Activated CD8-positive, alpha-beta T cell treated with anti-CD3 and anti-CD28 coated beads, Interleukin-2, amount 10 ng/mL, durations not matched to agents 7 days and 5 days (primary cell): ENCODE measurements at regions not wholly inside any gene's neighbourhood (a gene's known extent, or its start where the extent isn't known, plus 50 kb on each side); places are given as distances from the start of the nearest gene placed in this dataset.

ENCODE experiments used
- ATAC-seq: fragments of 150-1000 bp; cut with Tn5 transposase; one replicate; pipeline ENCODE4 v1.10.0; 2021; ENCODE audit warnings: moderate library complexity
- CTCF ChIA-PET: fragments of 350-600 bp; sonication (Branson Sonifier 250); formaldehyde crosslinking; loops from one replicate; lab custom pipeline; 2021; ENCODE audit warnings: antibody characterized with exemption; lab: Charles Lee
- POLR2A ChIA-PET: fragments of 350-600 bp; sonication (Branson Sonifier 250); formaldehyde crosslinking; loops from one replicate; lab custom pipeline; 2021; ENCODE audit warnings: antibody characterized with exemption; lab: Charles Lee
- DNase-seq: peaks from one replicate; pipeline ENCODE4 v3.0.0-alpha.2; 2020
- H3K27ac Mint-ChIP-seq: one replicate; pipeline ENCODE4 v1.8.0; 2021; ENCODE audit warnings: mild to moderate bottlenecking, mixed read lengths
- H3K27me3 Mint-ChIP-seq: one replicate; pipeline ENCODE4 v1.8.0; 2021; ENCODE audit warnings: low read depth, mixed read lengths
- H3K36me3 Mint-ChIP-seq: one replicate; pipeline ENCODE4 v1.8.0; 2021; ENCODE audit warnings: low read depth, mixed read lengths
- H3K4me1 Mint-ChIP-seq: one replicate; pipeline ENCODE4 v1.8.0; 2021; ENCODE audit warnings: low read depth, mixed read lengths
- H3K4me3 Mint-ChIP-seq: one replicate; pipeline ENCODE4 v1.8.0; 2021; ENCODE audit warnings: mild to moderate bottlenecking, mixed read lengths
- H3K9me3 Mint-ChIP-seq: one replicate; pipeline ENCODE4 v1.8.0; 2022; ENCODE audit warnings: mixed read lengths; ENCODE audit not compliant: insufficient read depth

DNA sequence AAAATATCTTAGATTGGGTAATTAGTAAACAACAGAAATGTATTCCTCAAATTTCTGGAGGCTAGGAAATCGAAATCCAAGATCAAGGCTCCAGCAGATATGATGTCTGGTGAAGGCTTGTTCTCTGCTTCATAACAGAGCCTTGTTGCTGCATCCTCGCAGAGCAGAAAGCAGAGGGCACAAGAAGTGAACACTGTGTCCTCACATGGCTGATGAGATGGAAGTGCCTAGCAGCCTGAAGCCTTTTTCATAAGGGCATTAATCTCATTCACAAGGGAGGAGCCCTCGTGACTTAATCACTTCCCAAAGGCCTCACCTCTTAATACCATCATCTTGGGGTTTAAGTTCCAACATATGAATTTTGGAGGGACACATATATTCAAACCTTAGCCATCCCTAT, 77.2 kb upstream of the FOXD3 start:
- H3K27me3 Mint-ChIP-seq = no peaks in the 10 kb centered on the region
- DNase-seq (no peak), ATAC-seq (no peak)
- ChIA-PET CTCF (no interaction called here), POLR2A (no interaction called here)
- H3K36me3 Mint-ChIP-seq = no peaks in the 10 kb centered on the region
- H3K4me3 Mint-ChIP-seq = no peak overlapping the region
- H3K9me3 Mint-ChIP-seq = no peaks in the 10 kb centered on the region
- H3K4me1 Mint-ChIP-seq = no peaks in the 10 kb centered on the region
- H3K27ac Mint-ChIP-seq = no peak overlapping the region

DNA sequence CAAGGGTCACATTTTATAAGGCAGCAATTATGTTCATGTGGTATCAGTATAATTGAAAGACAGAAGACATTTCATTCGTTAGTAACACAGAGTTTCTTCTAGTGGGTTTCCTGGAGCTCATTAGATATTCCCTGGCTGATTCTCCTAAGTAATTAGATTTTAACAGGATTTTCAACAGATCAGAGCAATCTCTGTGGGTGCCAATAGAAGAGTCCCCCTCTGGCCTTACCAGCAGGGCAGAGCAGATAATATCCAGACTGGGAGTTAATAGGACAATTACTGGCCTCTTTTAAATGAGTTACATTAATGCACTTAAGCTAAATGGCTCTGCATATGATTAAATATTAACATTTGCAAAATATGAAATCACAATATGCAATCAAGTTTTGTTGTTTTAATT, 74.2 kb upstream of the FOXD3 start:
- ChIA-PET CTCF (no interaction called here), POLR2A (no interaction called here)
- Mint-ChIP-seq H3K27me3 (no peaks in the 10 kb centered on the region), H3K4me1 (no peaks in the 10 kb centered on the region), H3K36me3 (no peaks in the 10 kb centered on the region), H3K4me3 (no peak overlapping the region), H3K27ac (no peak overlapping the region), H3K9me3 (no peaks in the 10 kb centered on the region)
- ATAC-seq = no peak
- no peak for DNase-seq

- Mint-ChIP-seq H3K4me1 (no peaks in the 10 kb centered on the region), H3K36me3 (no peaks in the 10 kb centered on the region), H3K4me3 (no peak overlapping the region), H3K9me3 (no peaks in the 10 kb centered on the region), H3K27ac (no peak overlapping the region), H3K27me3 (no peaks in the 10 kb centered on the region)
- ATAC-seq (no peak), DNase-seq (no peak)
- ChIA-PET POLR2A (no interaction called here), CTCF (no interaction called here)
Measured at GRCh38 chr1:63255153-63255552, 67.2 kb upstream of the FOXD3 start.

DNA sequence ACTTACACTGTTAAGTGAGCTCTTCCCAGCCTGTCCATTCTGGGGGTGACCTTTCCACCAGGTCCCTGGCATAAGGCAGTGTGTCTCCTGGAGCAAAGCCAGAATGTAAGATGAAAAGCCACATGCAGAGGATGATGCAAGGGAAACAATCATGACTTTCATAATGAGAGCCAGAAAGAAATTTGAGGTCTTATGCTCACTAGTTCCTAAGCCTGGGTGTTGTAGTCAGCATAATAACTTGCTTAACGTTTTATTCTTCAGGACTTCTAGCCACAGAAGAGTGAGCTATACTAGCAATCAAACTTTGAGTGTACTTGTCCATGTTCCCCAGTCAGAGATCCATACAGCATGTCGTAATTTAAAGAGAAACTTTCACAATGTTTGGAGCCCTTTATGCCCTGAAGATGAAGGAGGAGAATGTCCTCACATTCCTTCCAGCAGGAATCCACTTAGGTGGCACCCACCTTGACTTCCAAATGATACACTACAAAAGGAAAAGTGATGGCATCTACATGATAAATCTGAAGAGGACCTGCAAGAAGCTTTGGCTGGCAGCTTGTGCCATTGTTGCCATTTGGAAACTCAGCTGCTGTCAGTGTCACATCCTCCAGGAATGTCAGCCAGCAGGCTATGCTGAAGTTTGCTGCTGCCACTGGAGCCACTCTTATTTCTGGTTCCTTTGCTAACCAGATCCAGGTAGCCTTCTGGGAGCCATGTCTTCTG, 60.5 kb upstream of the FOXD3 start:
- ChIA-PET CTCF (no interaction called here), POLR2A (no interaction called here)
- DNase-seq (no peak), ATAC-seq (no peak)
- H3K27me3 Mint-ChIP-seq = no peaks in the 10 kb centered on the region
- H3K36me3 Mint-ChIP-seq = no peaks in the 10 kb centered on the region
- no peak overlapping the region for H3K27ac Mint-ChIP-seq
- H3K4me3 Mint-ChIP-seq = no peak overlapping the region
- H3K4me1 Mint-ChIP-seq = no peaks in the 10 kb centered on the region
- H3K9me3 Mint-ChIP-seq = no peaks in the 10 kb centered on the region

DNA sequence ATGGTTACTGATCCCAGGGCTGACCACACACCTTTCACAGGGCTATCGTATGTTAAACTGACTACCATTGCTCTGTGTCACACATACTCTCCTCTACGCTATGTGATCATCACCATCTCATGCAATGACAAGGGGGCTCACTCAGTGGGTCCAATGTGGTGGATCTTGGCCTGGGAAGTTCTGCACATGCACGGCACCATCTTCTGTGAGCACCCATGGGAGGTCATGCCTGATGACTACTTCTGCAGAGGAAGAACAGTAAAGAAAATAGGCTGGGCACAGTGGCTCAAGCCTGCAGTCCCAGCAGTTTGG, 60.0 kb upstream of the FOXD3 start:
- H3K27ac Mint-ChIP-seq = no peak overlapping the region
- H3K4me3 Mint-ChIP-seq = no peak overlapping the region
- CTCF ChIA-PET = no interaction called here
- no peaks in the 10 kb centered on the region for H3K4me1 Mint-ChIP-seq
- no peak for DNase-seq
- H3K9me3 Mint-ChIP-seq = no peaks in the 10 kb centered on the region
- H3K27me3 Mint-ChIP-seq = no peaks in the 10 kb centered on the region
- no peak for ATAC-seq
- no peaks in the 10 kb centered on the region for H3K36me3 Mint-ChIP-seq
- POLR2A ChIA-PET = no interaction called here

- ATAC-seq = no peak
- Mint-ChIP-seq H3K27ac (no peak overlapping the region), H3K4me1 (no peaks in the 10 kb centered on the region), H3K27me3 (no peaks in the 10 kb centered on the region), H3K36me3 (no peaks in the 10 kb centered on the region), H3K4me3 (no peak overlapping the region), H3K9me3 (no peaks in the 10 kb centered on the region)
- CTCF ChIA-PET = no interaction called here
- no peak for DNase-seq
- POLR2A ChIA-PET = no interaction called here
Measured at GRCh38 chr1:63264161-63264560, 58.2 kb upstream of the FOXD3 start.

DNA sequence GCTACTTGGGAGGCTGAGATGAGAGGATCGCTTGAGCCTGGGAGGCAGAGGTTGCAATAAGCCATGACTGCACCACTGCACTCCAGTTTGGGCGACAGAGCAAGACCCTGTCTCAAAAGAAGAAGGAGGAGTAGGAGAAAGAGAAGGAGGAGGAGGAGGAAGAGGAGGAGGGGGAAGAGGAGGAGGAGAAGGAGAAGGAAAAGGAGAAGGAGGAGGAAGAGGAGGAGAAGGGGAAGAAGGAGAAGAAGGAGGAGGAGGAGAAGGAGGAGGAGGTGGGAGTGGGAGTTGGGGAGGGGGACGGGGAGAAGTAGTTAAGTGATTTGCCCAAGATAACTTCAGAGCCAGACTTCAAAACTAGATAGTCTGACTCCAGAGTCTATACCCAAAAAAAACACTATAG, 55.5 kb upstream of the FOXD3 start:
- ATAC-seq (no peak), DNase-seq (no peak)
- no peaks in the 10 kb centered on the region for H3K27me3 Mint-ChIP-seq
- ChIA-PET POLR2A (no interaction called here), CTCF (no interaction called here)
- no peaks in the 10 kb centered on the region for H3K36me3 Mint-ChIP-seq
- no peak overlapping the region for H3K4me3 Mint-ChIP-seq
- no peak overlapping the region for H3K27ac Mint-ChIP-seq
- no peaks in the 10 kb centered on the region for H3K9me3 Mint-ChIP-seq
- no peaks in the 10 kb centered on the region for H3K4me1 Mint-ChIP-seq

DNA sequence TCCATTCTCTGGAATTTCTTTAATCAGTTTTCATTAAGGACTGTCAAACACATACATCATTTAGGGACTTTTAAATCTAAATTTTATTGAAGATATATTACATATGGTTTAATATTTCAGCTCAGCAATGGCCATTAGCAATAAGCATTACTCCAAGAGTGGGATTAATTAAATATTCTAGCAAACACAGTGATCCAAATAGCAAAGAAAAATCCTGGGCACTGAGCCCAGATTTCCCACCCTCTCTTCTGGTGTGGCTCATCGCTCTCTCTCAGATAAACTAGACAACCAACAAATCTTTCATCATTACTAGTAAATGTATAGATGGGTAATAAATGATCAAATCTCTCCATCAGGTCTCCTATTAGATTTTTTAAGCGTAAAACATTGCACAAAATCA, 53.5 kb upstream of the FOXD3 start:
- H3K9me3 Mint-ChIP-seq = no peaks in the 10 kb centered on the region
- POLR2A ChIA-PET = no interaction called here

DNA sequence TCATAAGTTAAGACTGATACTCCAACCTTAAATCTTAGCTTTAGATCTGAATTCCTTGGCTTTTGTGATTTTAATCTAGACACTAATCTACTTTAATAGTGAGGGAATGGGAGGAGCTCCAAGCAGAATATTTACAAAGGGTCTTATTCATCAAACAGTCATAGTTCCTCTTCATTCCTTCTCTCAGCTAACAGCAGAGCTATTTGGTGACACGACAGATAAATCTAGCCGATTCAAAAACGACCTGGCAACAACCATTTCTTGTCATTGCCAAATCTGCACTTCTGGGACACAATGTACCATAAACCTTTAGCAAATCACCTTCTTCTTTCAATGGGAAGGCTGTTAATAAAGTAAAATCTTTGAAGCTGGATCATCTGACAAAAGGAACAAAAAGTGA, 52.8 kb upstream of the FOXD3 start:
- ChIA-PET CTCF (no interaction called here), POLR2A (no interaction called here)
- Mint-ChIP-seq H3K9me3 (no peaks in the 10 kb centered on the region), H3K36me3 (no peaks in the 10 kb centered on the region), H3K4me3 (no peak overlapping the region), H3K4me1 (no peaks in the 10 kb centered on the region), H3K27me3 (peaks cover 3% of the 10 kb centered on the region), H3K27ac (no peak overlapping the region)
- DNase-seq = no peak
- no peak for ATAC-seq

More for the DNA sequence above, 53.5 kb upstream of the FOXD3 start:
- H3K36me3 Mint-ChIP-seq = no peaks in the 10 kb centered on the region
- H3K4me1 Mint-ChIP-seq = no peaks in the 10 kb centered on the region
- DNase-seq (no peak), ATAC-seq (no peak)
- CTCF ChIA-PET = no interaction called here
- no peak overlapping the region for H3K27ac Mint-ChIP-seq
- H3K27me3 Mint-ChIP-seq = peaks cover 3% of the 10 kb centered on the region
- H3K4me3 Mint-ChIP-seq = no peak overlapping the region
